ENCODE measurements at regions not wholly inside any gene's neighbourhood (a gene's known extent, or its start where the extent isn't known, plus 50 kb on each side); places are given as distances from the start of the nearest gene placed in this dataset.

- peak; percentile 34 for DNase-seq
- H3K9me3 ChIP-seq (ENCODE audit: control insufficient read depth, low read length), result no peaks in the 10 kb centered on the region
- peaks cover 16% of the 10 kb centered on the region for H3K27me3 Mint-ChIP-seq (ENCODE audit: insufficient read depth)
- H3K27ac Mint-ChIP-seq, result no peak overlapping the region
- H3K4me3 Mint-ChIP-seq, result no peak overlapping the region
- no peaks in the 10 kb centered on the region for H3K36me3 ChIP-seq (ENCODE audit: control insufficient read depth, insufficient read depth, low read length)
- no peak overlapping the region for H3K4me3 ChIP-seq (ENCODE audit: low read length)
- H3K4me1 Mint-ChIP-seq, result peaks cover 9% of the 10 kb centered on the region
- 97% methylated on average over 4 of the region's 4 CpGs; no CpG with 5 or more reads in 1 of the 2 experiments for WGBS, 2 experiments (ENCODE audit: insufficient coverage in 1 of 2, insufficient read length in 1 of 2)
- no peak overlapping the region for H3K27ac ChIP-seq (ENCODE audit: low read depth, low read length)
- no peaks in the 10 kb centered on the region for H3K36me3 Mint-ChIP-seq (ENCODE audit: low read depth)
- no peak overlapping the region for H3K9ac ChIP-seq (ENCODE audit: extremely low read depth, low read length, poor library complexity, severe bottlenecking)
- peaks cover 16% of the 10 kb centered on the region for H3K9me3 Mint-ChIP-seq
- H3K4me1 ChIP-seq (ENCODE audit: control insufficient read depth, insufficient read depth, low read length), result no peaks in the 10 kb centered on the region
- no peaks in the 10 kb centered on the region for H3K27me3 ChIP-seq (ENCODE audit: control insufficient read depth, insufficient read depth, low read length, poor library complexity, severe bottlenecking)
- TF ChIP-seq, protein P1, sequence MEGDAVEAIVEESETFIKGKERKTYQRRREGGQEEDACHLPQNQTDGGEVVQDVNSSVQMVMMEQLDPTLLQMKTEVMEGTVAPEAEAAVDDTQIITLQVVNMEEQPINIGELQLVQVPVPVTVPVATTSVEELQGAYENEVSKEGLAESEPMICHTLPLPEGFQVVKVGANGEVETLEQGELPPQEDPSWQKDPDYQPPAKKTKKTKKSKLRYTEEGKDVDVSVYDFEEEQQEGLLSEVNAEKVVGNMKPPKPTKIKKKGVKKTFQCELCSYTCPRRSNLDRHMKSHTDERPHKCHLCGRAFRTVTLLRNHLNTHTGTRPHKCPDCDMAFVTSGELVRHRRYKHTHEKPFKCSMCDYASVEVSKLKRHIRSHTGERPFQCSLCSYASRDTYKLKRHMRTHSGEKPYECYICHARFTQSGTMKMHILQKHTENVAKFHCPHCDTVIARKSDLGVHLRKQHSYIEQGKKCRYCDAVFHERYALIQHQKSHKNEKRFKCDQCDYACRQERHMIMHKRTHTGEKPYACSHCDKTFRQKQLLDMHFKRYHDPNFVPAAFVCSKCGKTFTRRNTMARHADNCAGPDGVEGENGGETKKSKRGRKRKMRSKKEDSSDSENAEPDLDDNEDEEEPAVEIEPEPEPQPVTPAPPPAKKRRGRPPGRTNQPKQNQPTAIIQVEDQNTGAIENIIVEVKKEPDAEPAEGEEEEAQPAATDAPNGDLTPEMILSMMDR (conservative IDR thresholded peaks at IDR 0.05), result no peak
Measured at GRCh38 chrX:39809331-39809730, 288.4 kb downstream of the BCOR start.

GRCh38 chrX:39810901-39811300 is 286.9 kb downstream of the BCOR start:
- no peak overlapping the region for H3K9ac ChIP-seq (ENCODE audit: extremely low read depth, low read length, poor library complexity, severe bottlenecking)
- TF ChIP-seq, protein P1 (conservative IDR thresholded peaks at IDR 0.05), result no peak
- Mint-ChIP-seq H3K9me3 (peaks cover 10% of the 10 kb centered on the region), H3K4me3 (no peak overlapping the region), H3K4me1 (peaks cover 16% of the 10 kb centered on the region), H3K27ac (no peak overlapping the region), H3K36me3 (ENCODE audit: low read depth) (no peaks in the 10 kb centered on the region), H3K27me3 (ENCODE audit: insufficient read depth) (peaks cover 16% of the 10 kb centered on the region)
- H3K27ac ChIP-seq (ENCODE audit: low read depth, low read length), result peak overlapping the region; percentile 63
- H3K4me3 ChIP-seq (ENCODE audit: low read length), result no peak overlapping the region
- H3K4me1 ChIP-seq (ENCODE audit: control insufficient read depth, insufficient read depth, low read length), result no peaks in the 10 kb centered on the region
- H3K27me3 ChIP-seq (ENCODE audit: control insufficient read depth, insufficient read depth, low read length, poor library complexity, severe bottlenecking), result no peaks in the 10 kb centered on the region
- H3K9me3 ChIP-seq (ENCODE audit: control insufficient read depth, low read length), result no peaks in the 10 kb centered on the region
- no peaks in the 10 kb centered on the region for H3K36me3 ChIP-seq (ENCODE audit: control insufficient read depth, insufficient read depth, low read length)
- no peak for DNase-seq
- 92% methylated on average over 2 of the region's 2 CpGs; no CpG with 5 or more reads in 1 of the 2 experiments for WGBS, 2 experiments (ENCODE audit: insufficient coverage in 1 of 2, insufficient read length in 1 of 2)

DNA sequence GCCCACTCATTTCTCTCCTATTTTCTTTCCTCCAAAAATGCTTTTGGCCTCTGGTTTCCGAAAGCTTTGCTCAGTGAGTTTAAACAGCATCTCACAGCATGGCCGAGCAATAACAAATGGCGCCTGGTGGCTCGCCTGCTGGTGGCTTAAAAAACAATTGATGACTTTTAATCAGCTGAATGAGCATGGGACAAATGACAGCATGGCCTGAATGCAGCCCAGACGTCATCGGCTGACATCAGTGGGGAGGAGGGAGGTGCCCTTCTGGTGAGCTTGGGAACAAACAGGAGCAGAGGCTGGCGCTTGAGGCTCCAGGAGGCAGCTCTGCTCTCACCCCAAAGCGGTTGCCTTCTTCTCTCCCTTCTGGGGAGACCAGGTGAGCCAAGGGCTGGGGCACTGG is 286.4 kb downstream of the BCOR start:
- no peaks in the 10 kb centered on the region for H3K36me3 ChIP-seq (ENCODE audit: control insufficient read depth, insufficient read depth, low read length)
- TF ChIP-seq, protein P1 (conservative IDR thresholded peaks at IDR 0.05), result peak; percentile 28
- Mint-ChIP-seq H3K36me3 (ENCODE audit: low read depth) (no peaks in the 10 kb centered on the region), H3K9me3 (peaks cover 9% of the 10 kb centered on the region), H3K4me1 (peaks cover 19% of the 10 kb centered on the region), H3K27me3 (ENCODE audit: insufficient read depth) (peaks cover 16% of the 10 kb centered on the region), H3K27ac (no peak overlapping the region), H3K4me3 (no peak overlapping the region)
- peaks cover under 1% of the 10 kb centered on the region for H3K4me1 ChIP-seq (ENCODE audit: control insufficient read depth, insufficient read depth, low read length)
- H3K9me3 ChIP-seq (ENCODE audit: control insufficient read depth, low read length), result no peaks in the 10 kb centered on the region
- no peaks in the 10 kb centered on the region for H3K27me3 ChIP-seq (ENCODE audit: control insufficient read depth, insufficient read depth, low read length, poor library complexity, severe bottlenecking)
- peak; percentile 71 for DNase-seq
- no peak overlapping the region for H3K4me3 ChIP-seq (ENCODE audit: low read length)
- H3K27ac ChIP-seq (ENCODE audit: low read depth, low read length), result peak overlapping the region; percentile 63
- WGBS, 2 experiments (ENCODE audit: insufficient coverage in 1 of 2, insufficient read length in 1 of 2), result 40 to 72% methylated on average over 1 to 8 of the region's 8 CpGs
- H3K9ac ChIP-seq (ENCODE audit: extremely low read depth, low read length, poor library complexity, severe bottlenecking), result no peak overlapping the region

Data from endodermal cell (in vitro differentiated cells).